NCI-H1417 treated with DMSO at 0.1 percent for 48 hours (cell line): ENCODE measurements at regions not wholly inside any gene's neighbourhood (a gene's known extent, or its start where the extent isn't known, plus 50 kb on each side); places are given as distances from the start of the nearest gene placed in this dataset.

Source experiments
- DNase-seq: peaks from one replicate; lab custom pipeline; 2025; lab: John Stamatoyannopoulos, UW

GRCh38 chr3:26522919-26523318 lies 99.7 kb upstream of the LRRC3B start:
- DNase-seq, result no peak

GRCh38 chr3:26525013-26525412 lies 97.6 kb upstream of the LRRC3B start:
- DNase-seq, result no peak

GRCh38 chr3:26535151-26535550 lies 87.4 kb upstream of the LRRC3B start:
- DNase-seq, result no peak

DNA sequence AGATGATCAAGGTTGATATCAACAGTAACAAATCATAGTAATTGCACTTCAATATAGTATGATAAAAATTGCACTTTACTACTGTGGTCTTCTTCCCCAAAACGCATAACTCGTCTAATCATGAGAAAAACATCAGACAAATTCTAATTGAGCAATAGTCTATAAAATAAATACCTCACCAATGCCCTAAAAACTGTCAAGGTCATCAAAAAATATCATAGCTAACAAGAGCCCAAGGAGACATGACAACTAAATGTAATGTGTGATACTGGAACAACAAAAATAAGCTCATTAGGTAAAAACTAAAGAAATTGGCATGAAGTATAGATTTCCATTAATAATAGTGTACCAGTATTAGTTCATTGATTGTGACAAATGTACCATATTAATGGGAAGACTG lies 85.6 kb upstream of the LRRC3B start:
- DNase-seq, result no peak

DNA sequence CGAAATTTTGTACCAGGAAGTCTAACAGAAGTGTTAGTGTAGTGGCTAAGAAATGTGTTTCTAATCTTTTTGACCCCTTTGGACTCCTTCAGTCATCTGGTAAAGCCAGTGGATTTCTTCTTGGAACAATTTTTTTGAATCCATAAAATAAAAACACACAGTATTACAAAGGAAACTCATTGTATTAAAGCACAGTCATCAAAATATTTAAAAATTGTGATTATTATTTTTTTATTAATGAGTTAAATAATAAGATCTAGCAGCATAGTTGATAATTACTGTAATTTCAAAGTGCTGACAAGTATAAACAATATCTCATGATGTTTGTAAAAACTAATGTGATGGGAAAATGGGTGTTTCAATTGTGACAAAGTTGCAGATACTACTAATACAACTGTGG lies 72.2 kb upstream of the LRRC3B start:
- DNase-seq, result no peak

GRCh38 chr3:26556637-26557036 lies 65.9 kb upstream of the LRRC3B start:
- no peak for DNase-seq

- DNase-seq, result no peak
Observed at GRCh38 chr3:26558257-26558656, 64.3 kb upstream of the LRRC3B start.

DNA sequence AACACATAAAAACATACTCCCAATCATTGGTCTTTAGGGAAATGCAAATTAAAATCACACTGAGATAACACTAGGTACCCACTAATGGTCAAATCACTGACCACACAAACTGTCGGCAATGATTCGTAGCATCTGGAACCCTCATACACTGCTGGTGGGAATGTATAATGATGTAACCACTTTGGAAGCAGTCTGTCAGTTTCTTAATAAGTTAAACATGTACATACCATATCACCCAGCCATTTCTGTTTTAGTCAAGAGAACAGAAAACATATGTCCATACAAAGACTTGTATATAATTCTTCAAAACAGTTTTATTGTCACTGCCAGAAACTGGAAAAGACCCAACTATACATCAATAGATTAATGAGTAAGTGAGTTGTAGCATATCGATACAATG lies 63.3 kb upstream of the LRRC3B start:
- DNase-seq, result no peak

- DNase-seq, result no peak
Observed at GRCh38 chr3:26560081-26560480, 62.5 kb upstream of the LRRC3B start.

DNA sequence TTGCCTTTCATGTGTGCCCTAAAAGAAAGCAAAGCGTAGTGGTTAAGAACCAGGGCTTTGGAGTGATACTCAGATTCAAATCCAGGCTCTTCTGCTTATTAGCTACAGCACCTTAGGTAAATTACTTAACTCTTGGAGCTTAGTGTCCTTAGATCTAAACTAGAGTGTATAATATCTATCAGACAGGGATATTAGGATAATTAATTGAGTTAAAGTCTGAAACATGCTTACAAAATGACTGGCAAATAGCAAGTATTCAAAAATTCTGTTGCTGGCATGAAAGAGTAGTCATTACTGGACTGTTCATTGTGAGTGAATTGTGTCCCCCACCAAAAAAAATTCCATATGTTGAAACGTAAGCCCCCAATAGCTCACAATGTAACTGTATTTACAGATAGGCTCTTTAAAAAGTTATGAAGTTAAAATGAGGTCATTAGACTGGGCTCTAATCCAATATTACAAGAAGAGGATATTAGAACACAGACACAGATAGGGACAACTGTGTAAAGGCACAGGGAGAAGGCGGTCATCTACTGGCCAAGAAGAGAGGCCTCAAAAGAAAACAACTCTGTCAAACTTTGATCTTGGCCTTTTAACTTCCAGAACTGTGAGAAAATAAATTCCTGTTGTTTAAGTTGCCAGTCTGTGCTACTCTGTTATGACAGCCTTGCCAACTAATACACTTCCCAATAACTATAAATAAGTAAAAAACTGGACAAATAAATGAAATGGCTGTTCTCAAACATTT lies 60.4 kb upstream of the LRRC3B start:
- no peak for DNase-seq
